ENCODE measurements at regions not wholly inside any gene's neighbourhood (a gene's known extent, or its start where the extent isn't known, plus 50 kb on each side); places are given as distances from the start of the nearest gene placed in this dataset.

- no peaks in the 10 kb centered on the region for H3K27me3 ChIP-seq
- H3K9me3 ChIP-seq = no peaks in the 10 kb centered on the region
- no peak overlapping the region for H3K27ac ChIP-seq
- H3K36me3 ChIP-seq = no peaks in the 10 kb centered on the region
- TF ChIP-seq CTCF (IDR thresholded peaks at IDR 0.05) (no peak), POLR2AphosphoS5 (IDR thresholded peaks at IDR 0.05; ENCODE audit: insufficient read depth in 1 of 2, low read depth in 1 of 2) (no peak), POLR2A (IDR thresholded peaks at IDR 0.05) (no peak)
- intact Hi-C loops (cut with DNase I) = no loop called here
- H3K4me3 ChIP-seq = no peak overlapping the region
- no peak for DNase-seq (ENCODE audit: extremely low spot score in 2 of 2)
- no peaks in the 10 kb centered on the region for H3K4me1 ChIP-seq
Observed at GRCh38 chr10:89952325-89952724, 250.9 kb downstream of the KIF20B start.

GRCh38 chr10:89952751-89953150 is 251.4 kb downstream of the KIF20B start:
- no peak for DNase-seq (ENCODE audit: extremely low spot score in 2 of 2)
- TF ChIP-seq CTCF (IDR thresholded peaks at IDR 0.05) (no peak), POLR2A (IDR thresholded peaks at IDR 0.05) (no peak), POLR2AphosphoS5 (IDR thresholded peaks at IDR 0.05; ENCODE audit: insufficient read depth in 1 of 2, low read depth in 1 of 2) (no peak)
- no peaks in the 10 kb centered on the region for H3K4me1 ChIP-seq
- H3K27me3 ChIP-seq = no peaks in the 10 kb centered on the region
- intact Hi-C loops (cut with DNase I) = no loop called here
- no peaks in the 10 kb centered on the region for H3K9me3 ChIP-seq
- no peak overlapping the region for H3K27ac ChIP-seq
- H3K36me3 ChIP-seq = no peaks in the 10 kb centered on the region
- H3K4me3 ChIP-seq = no peak overlapping the region

- no peaks in the 10 kb centered on the region for H3K27me3 ChIP-seq
- intact Hi-C loops (cut with DNase I) = no loop called here
Observed at GRCh38 chr10:89954061-89954460, 252.7 kb downstream of the KIF20B start.

DNA sequence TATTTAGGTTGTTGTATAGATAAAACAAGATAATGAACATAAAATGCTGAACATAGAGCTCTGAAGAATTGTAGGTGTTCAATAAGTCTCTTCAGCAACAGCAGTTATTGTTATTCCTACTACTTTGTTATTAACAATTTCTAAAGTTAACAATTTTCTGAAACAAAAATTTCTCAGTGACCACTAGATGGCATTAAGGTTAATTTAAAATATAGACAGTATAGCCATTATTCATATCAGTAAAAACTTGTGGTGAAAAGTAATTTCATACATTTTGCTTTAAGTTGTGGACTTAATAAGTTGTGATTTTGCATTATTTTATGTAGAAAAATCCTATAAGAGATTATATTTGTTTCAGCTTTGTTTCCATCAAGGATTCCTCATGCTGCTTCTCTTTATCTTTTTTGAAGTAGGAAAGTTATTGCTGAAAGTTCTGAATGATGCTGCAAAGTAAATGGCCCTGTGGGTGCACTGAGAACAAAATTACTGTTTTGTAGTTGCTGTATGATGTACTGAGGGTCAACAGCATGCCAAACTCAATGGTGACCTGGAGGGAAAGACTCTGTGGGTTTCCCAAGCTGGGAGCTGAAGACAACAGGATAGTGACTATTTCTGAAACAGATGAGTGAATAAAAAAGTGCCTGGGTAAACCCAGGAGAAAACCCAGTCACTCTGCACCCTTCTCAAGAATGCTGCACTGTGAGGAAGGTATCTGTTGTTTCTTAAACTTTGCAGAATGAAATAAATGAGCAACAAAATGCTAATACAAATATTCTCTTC is 253.6 kb downstream of the KIF20B start:
- Histone ChIP-seq H3K4me3 (no peak overlapping the region), H3K27me3 (no peaks in the 10 kb centered on the region), H3K4me1 (no peaks in the 10 kb centered on the region), H3K9me3 (no peaks in the 10 kb centered on the region), H3K27ac (no peak overlapping the region), H3K36me3 (no peaks in the 10 kb centered on the region)
- no peak for DNase-seq (ENCODE audit: extremely low spot score in 2 of 2)
- peak in 2 of 3 experiments; percentile 7 to 20 for TF ChIP-seq CTCF (IDR thresholded peaks at IDR 0.05)
- no peak for TF ChIP-seq POLR2A (IDR thresholded peaks at IDR 0.05)
- no peak for TF ChIP-seq POLR2AphosphoS5 (IDR thresholded peaks at IDR 0.05; ENCODE audit: insufficient read depth in 1 of 2, low read depth in 1 of 2)
- intact Hi-C loops (cut with DNase I) = no loop called here

More at GRCh38 chr10:89954061-89954460, 252.7 kb downstream of the KIF20B start:
- Histone ChIP-seq H3K4me3 (no peak overlapping the region), H3K36me3 (no peaks in the 10 kb centered on the region), H3K4me1 (no peaks in the 10 kb centered on the region), H3K27ac (no peak overlapping the region), H3K9me3 (no peaks in the 10 kb centered on the region)
- TF ChIP-seq POLR2AphosphoS5 (IDR thresholded peaks at IDR 0.05; ENCODE audit: insufficient read depth in 1 of 2, low read depth in 1 of 2) = no peak
- no peak for TF ChIP-seq POLR2A (IDR thresholded peaks at IDR 0.05)
- TF ChIP-seq CTCF (IDR thresholded peaks at IDR 0.05) = no peak
- DNase-seq (ENCODE audit: extremely low spot score in 2 of 2) = no peak

- Histone ChIP-seq H3K27ac (no peak overlapping the region), H3K36me3 (no peaks in the 10 kb centered on the region), H3K27me3 (no peaks in the 10 kb centered on the region), H3K4me1 (no peaks in the 10 kb centered on the region), H3K9me3 (no peaks in the 10 kb centered on the region), H3K4me3 (no peak overlapping the region)
- TF ChIP-seq CTCF (IDR thresholded peaks at IDR 0.05) = no peak
- TF ChIP-seq POLR2A (IDR thresholded peaks at IDR 0.05) = no peak
- no peak for TF ChIP-seq POLR2AphosphoS5 (IDR thresholded peaks at IDR 0.05; ENCODE audit: insufficient read depth in 1 of 2, low read depth in 1 of 2)
- DNase-seq (ENCODE audit: extremely low spot score in 2 of 2) = no peak
- intact Hi-C loops (cut with DNase I) = no loop called here
Observed at GRCh38 chr10:89959433-89960110, 258.2 kb downstream of the KIF20B start.

All from vagina (tissue), 2 donors.